ENCODE measurements at regions not wholly inside any gene's neighbourhood (a gene's known extent, or its start where the extent isn't known, plus 50 kb on each side); places are given as distances from the start of the nearest gene placed in this dataset.

DNA sequence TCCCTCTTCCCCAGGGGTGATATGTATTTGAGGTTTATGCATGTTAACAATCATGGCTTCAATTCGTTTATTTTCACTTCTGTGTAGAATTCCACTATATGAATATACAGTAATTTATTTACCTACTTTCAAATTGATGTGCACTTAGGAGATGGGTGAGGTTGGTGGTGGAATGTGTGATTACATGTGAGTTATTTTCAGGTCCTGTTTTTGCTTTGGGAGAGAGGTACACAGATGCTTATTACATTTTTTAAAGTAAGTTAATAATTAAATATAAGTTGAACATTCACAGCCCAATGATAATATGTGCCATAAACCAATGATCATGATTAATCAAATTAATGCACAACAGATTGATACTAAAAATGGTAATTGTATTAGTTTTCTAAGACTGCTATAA lies 79.5 kb downstream of the SPRY1 start:
- TF ChIP-seq CTCF (IDR thresholded peaks at IDR 0.05) = no peak
- no peak for TF ChIP-seq POLR2A (IDR thresholded peaks at IDR 0.05)
